ENCODE measurements at regions not wholly inside any gene's neighbourhood (a gene's known extent, or its start where the extent isn't known, plus 50 kb on each side); places are given as distances from the start of the nearest gene placed in this dataset.

- Histone ChIP-seq H3K4me2 (no peak overlapping the region), H3K9me2 (replicated peaks; ENCODE audit: insufficient read depth) (no peaks in the 10 kb centered on the region), H4K20me1 (ENCODE audit: insufficient read depth, poor library complexity, severe bottlenecking) (no peaks in the 10 kb centered on the region), H3K4me1 (ENCODE audit: insufficient read depth) (no peaks in the 10 kb centered on the region), H2AFZ (no peak overlapping the region), H3K4me3 (no peak overlapping the region), H3K36me3 (replicated peaks; ENCODE audit: insufficient read depth, low read depth) (no peaks in the 10 kb centered on the region), H3K9me3 (ENCODE audit: low read depth) (no peaks in the 10 kb centered on the region), H3K27ac (no peak overlapping the region), H3K79me2 (no peaks in the 10 kb centered on the region), H3K27me3 (peaks cover 3% of the 10 kb centered on the region)
- DNase-seq (ENCODE audit: low spot score) = no peak
- 90% methylated on average over 6 of the region's 6 CpGs for WGBS (ENCODE audit: low lambda C conversion rate, missing lambda C conversion rate)
- no peak for TF ChIP-seq EZH2 (IDR thresholded peaks at IDR 0.05; ENCODE audit: borderline replicate concordance)
These were observed 94.2 kb upstream of the MYL2 start for GRCh38 chr12:111014547-111014946.

GRCh38 chr12:111012918-111013317 is 92.5 kb upstream of the MYL2 start:
- Histone ChIP-seq H3K27ac (no peak overlapping the region), H3K9me3 (ENCODE audit: low read depth) (no peaks in the 10 kb centered on the region), H3K27me3 (no peaks in the 10 kb centered on the region), H3K4me3 (no peak overlapping the region), H2AFZ (no peak overlapping the region), H3K79me2 (no peaks in the 10 kb centered on the region), H4K20me1 (ENCODE audit: insufficient read depth, poor library complexity, severe bottlenecking) (no peaks in the 10 kb centered on the region), H3K9me2 (replicated peaks; ENCODE audit: insufficient read depth) (no peaks in the 10 kb centered on the region), H3K36me3 (replicated peaks; ENCODE audit: insufficient read depth, low read depth) (no peaks in the 10 kb centered on the region), H3K4me1 (ENCODE audit: insufficient read depth) (no peaks in the 10 kb centered on the region), H3K4me2 (no peak overlapping the region)
- WGBS (ENCODE audit: low lambda C conversion rate, missing lambda C conversion rate) = 95% methylated on average over 3 of the region's 3 CpGs
- no peak for DNase-seq (ENCODE audit: low spot score)
- TF ChIP-seq EZH2phosphoT487 (IDR thresholded peaks at IDR 0.05; ENCODE audit: low read depth, severe bottlenecking, unreplicated experiment) (no peak), CTCF (IDR thresholded peaks at IDR 0.05; ENCODE audit: poor library complexity) (no peak), EZH2 (IDR thresholded peaks at IDR 0.05; ENCODE audit: borderline replicate concordance) (no peak)

- H3K4me2 ChIP-seq = no peak overlapping the region
- H3K27me3 ChIP-seq = no peaks in the 10 kb centered on the region
- H3K79me2 ChIP-seq = no peaks in the 10 kb centered on the region
- 95% methylated on average over 15 of the region's 15 CpGs for WGBS (ENCODE audit: low lambda C conversion rate, missing lambda C conversion rate)
- no peaks in the 10 kb centered on the region for H3K36me3 ChIP-seq (replicated peaks; ENCODE audit: insufficient read depth, low read depth)
- H3K27ac ChIP-seq = no peak overlapping the region
- no peaks in the 10 kb centered on the region for H3K9me3 ChIP-seq (ENCODE audit: low read depth)
- H2AFZ ChIP-seq = no peak overlapping the region
- no peaks in the 10 kb centered on the region for H4K20me1 ChIP-seq (ENCODE audit: insufficient read depth, poor library complexity, severe bottlenecking)
- H3K4me3 ChIP-seq = no peak overlapping the region
- H3K9me2 ChIP-seq (replicated peaks; ENCODE audit: insufficient read depth) = no peaks in the 10 kb centered on the region
- TF ChIP-seq CTCF (IDR thresholded peaks at IDR 0.05; ENCODE audit: poor library complexity) (no peak), EZH2phosphoT487 (IDR thresholded peaks at IDR 0.05; ENCODE audit: low read depth, severe bottlenecking, unreplicated experiment) (no peak)
- no peak for DNase-seq (ENCODE audit: low spot score)
- H3K4me1 ChIP-seq (ENCODE audit: insufficient read depth) = no peaks in the 10 kb centered on the region
These were observed 91.7 kb upstream of the MYL2 start for GRCh38 chr12:111011999-111012600.

DNA sequence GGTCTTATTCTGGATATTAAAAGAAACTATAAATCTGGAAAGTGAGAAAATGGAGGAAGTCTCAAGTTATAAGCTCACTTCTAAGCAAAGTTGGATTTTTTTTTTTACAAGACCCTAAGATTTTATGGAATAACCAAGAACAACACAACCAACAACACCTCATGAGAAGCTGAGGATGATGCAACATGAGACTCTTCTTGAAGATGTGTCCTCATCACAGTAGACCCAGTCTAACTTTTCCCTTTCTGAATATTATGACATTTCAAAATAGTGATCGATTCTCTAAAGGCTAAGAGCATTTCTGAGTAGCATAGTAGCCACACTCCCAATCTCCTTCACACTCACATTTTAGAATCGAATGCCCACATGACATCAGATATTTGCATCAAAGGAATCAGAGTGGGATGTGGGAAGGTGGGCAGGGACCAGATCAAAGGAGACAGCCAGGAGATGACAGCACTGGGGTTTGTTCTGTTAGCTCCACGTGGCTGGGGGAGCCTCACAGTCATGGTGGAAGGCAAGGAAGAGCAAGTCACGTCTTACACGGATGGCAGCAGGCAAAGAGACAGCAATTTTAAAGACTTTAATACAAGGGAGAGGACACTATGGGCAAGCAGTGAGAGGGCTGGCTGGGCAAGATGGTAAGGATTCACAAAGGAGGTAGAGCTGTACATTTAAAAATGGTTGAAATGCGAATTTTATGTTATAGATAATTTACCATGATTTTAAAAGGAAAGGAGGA is 90.7 kb upstream of the MYL2 start:
- Histone ChIP-seq H3K79me2 (no peaks in the 10 kb centered on the region), H3K27ac (no peak overlapping the region), H4K20me1 (ENCODE audit: insufficient read depth, poor library complexity, severe bottlenecking) (no peaks in the 10 kb centered on the region), H3K9me2 (replicated peaks; ENCODE audit: insufficient read depth) (no peaks in the 10 kb centered on the region), H3K4me1 (ENCODE audit: insufficient read depth) (no peaks in the 10 kb centered on the region), H3K9me3 (ENCODE audit: low read depth) (no peaks in the 10 kb centered on the region), H3K4me3 (no peak overlapping the region), H3K27me3 (no peaks in the 10 kb centered on the region), H3K36me3 (replicated peaks; ENCODE audit: insufficient read depth, low read depth) (no peaks in the 10 kb centered on the region), H3K4me2 (no peak overlapping the region), H2AFZ (no peak overlapping the region)
- 83% methylated on average over 6 of the region's 6 CpGs for WGBS (ENCODE audit: low lambda C conversion rate, missing lambda C conversion rate)
- no peak for DNase-seq (ENCODE audit: low spot score)
- TF ChIP-seq CTCF (IDR thresholded peaks at IDR 0.05; ENCODE audit: poor library complexity) (no peak), EZH2 (IDR thresholded peaks at IDR 0.05; ENCODE audit: borderline replicate concordance) (no peak), EZH2phosphoT487 (IDR thresholded peaks at IDR 0.05; ENCODE audit: low read depth, severe bottlenecking, unreplicated experiment) (no peak)

Measured in hepatocyte (in vitro differentiated cells).